H1 (cell line): ENCODE measurements at regions not wholly inside any gene's neighbourhood (a gene's known extent, or its start where the extent isn't known, plus 50 kb on each side); places are given as distances from the start of the nearest gene placed in this dataset.

Source experiments
- EZH2 ChIP-seq: fragments of 200-600 bp; sonication (generic); IDR thresholded peaks from 2 replicates; pipeline ENCODE4 v1.7.1; 2012; ENCODE audit warnings: low read depth, mild to moderate bottlenecking, moderate library complexity, low read length, inconsistent platforms; ENCODE audit not compliant: severe bottlenecking
- POU5F1 ChIP-seq: IDR thresholded peaks from 2 replicates; pipeline ENCODE4 v1.6.1; 2011; ENCODE audit warnings: low read depth, mild to moderate bottlenecking, low read length, moderate library complexity
- TF ChIP-seq, protein P1 (sequence below): IDR thresholded peaks from 2 replicates; pipeline ENCODE4 v1.6.1; 2011; ENCODE audit warnings: low read depth, mild to moderate bottlenecking, low read length; ENCODE audit not compliant: insufficient read depth

DNA sequence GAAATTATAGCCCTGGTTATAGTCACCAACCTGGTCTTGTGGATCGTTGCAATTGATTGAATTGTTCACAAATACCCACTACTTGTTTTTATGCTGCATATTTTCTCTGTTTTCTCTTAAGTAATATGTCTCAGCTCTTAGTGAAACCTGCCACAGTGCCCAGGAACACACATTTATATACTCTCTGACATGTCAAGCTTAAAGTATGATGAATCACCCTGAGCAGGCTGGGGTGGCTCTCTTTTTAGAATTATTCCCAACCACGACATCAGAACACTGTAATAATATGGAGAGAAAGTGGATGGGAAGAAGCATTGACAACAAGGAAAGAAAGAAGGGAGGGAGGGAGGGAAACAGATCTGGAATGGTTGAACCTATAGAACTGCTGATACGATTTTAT is 72.8 kb upstream of the ZNF608 start:
- TF ChIP-seq, protein P1, sequence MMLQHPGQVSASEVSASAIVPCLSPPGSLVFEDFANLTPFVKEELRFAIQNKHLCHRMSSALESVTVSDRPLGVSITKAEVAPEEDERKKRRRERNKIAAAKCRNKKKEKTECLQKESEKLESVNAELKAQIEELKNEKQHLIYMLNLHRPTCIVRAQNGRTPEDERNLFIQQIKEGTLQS = no peak
- TF ChIP-seq EZH2 = no peak
- TF ChIP-seq POU5F1 = no peak
